ENCODE measurements at regions not wholly inside any gene's neighbourhood (a gene's known extent, or its start where the extent isn't known, plus 50 kb on each side); places are given as distances from the start of the nearest gene placed in this dataset.

GRCh38 chr10:47175181-47176123 is 124.5 kb upstream of the GDF10 start:
- intact Hi-C loops (cut with DNase I; ENCODE audit: low total_unique reads) = no loop called here
- no peak for TF ChIP-seq POLR2A (IDR thresholded peaks at IDR 0.05)
- TF ChIP-seq, protein P1, sequence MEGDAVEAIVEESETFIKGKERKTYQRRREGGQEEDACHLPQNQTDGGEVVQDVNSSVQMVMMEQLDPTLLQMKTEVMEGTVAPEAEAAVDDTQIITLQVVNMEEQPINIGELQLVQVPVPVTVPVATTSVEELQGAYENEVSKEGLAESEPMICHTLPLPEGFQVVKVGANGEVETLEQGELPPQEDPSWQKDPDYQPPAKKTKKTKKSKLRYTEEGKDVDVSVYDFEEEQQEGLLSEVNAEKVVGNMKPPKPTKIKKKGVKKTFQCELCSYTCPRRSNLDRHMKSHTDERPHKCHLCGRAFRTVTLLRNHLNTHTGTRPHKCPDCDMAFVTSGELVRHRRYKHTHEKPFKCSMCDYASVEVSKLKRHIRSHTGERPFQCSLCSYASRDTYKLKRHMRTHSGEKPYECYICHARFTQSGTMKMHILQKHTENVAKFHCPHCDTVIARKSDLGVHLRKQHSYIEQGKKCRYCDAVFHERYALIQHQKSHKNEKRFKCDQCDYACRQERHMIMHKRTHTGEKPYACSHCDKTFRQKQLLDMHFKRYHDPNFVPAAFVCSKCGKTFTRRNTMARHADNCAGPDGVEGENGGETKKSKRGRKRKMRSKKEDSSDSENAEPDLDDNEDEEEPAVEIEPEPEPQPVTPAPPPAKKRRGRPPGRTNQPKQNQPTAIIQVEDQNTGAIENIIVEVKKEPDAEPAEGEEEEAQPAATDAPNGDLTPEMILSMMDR (IDR thresholded peaks at IDR 0.05) = no peak
- no peak overlapping the region for H3K27ac ChIP-seq
- 75 to 78% methylated on average over 15 of the region's 15 CpGs for WGBS, 2 donors
- H3K4me3 ChIP-seq = no peak overlapping the region
- H3K36me3 ChIP-seq (ENCODE audit: low read depth, missing control alignments) = no peaks in the 10 kb centered on the region
- H3K4me1 ChIP-seq = no peaks in the 10 kb centered on the region
- no peak for DNase-seq
- no peaks in the 10 kb centered on the region for H3K27me3 ChIP-seq
- no peaks in the 10 kb centered on the region for H3K9me3 ChIP-seq

- Histone ChIP-seq H3K9me3 (no peaks in the 10 kb centered on the region), H3K4me1 (no peaks in the 10 kb centered on the region), H3K4me3 (no peak overlapping the region), H3K36me3 (ENCODE audit: low read depth, missing control alignments) (no peaks in the 10 kb centered on the region), H3K27me3 (no peaks in the 10 kb centered on the region), H3K27ac (no peak overlapping the region)
- no peak for DNase-seq
- 78 to 85% methylated on average over 12 of the region's 12 CpGs for WGBS, 2 donors
- intact Hi-C loops (cut with DNase I; ENCODE audit: low total_unique reads) = no loop called here
- no peak for TF ChIP-seq POLR2A (IDR thresholded peaks at IDR 0.05)
- TF ChIP-seq, protein P1 (IDR thresholded peaks at IDR 0.05) = no peak
Observed at GRCh38 chr10:47176206-47176902, 123.6 kb upstream of the GDF10 start.

GRCh38 chr10:47176903-47177868 is 122.8 kb upstream of the GDF10 start:
- H3K27me3 ChIP-seq = no peaks in the 10 kb centered on the region
- 87 to 91% methylated on average over 8 of the region's 8 CpGs for WGBS, 2 donors
- no peak overlapping the region for H3K4me3 ChIP-seq
- H3K36me3 ChIP-seq (ENCODE audit: low read depth, missing control alignments) = no peaks in the 10 kb centered on the region
- no peak for TF ChIP-seq POLR2A (IDR thresholded peaks at IDR 0.05)
- TF ChIP-seq, protein P1 (IDR thresholded peaks at IDR 0.05) = no peak
- DNase-seq = no peak
- H3K9me3 ChIP-seq = no peaks in the 10 kb centered on the region
- H3K27ac ChIP-seq = no peak overlapping the region
- intact Hi-C loops (cut with DNase I; ENCODE audit: low total_unique reads) = no loop called here
- H3K4me1 ChIP-seq = no peaks in the 10 kb centered on the region

DNA sequence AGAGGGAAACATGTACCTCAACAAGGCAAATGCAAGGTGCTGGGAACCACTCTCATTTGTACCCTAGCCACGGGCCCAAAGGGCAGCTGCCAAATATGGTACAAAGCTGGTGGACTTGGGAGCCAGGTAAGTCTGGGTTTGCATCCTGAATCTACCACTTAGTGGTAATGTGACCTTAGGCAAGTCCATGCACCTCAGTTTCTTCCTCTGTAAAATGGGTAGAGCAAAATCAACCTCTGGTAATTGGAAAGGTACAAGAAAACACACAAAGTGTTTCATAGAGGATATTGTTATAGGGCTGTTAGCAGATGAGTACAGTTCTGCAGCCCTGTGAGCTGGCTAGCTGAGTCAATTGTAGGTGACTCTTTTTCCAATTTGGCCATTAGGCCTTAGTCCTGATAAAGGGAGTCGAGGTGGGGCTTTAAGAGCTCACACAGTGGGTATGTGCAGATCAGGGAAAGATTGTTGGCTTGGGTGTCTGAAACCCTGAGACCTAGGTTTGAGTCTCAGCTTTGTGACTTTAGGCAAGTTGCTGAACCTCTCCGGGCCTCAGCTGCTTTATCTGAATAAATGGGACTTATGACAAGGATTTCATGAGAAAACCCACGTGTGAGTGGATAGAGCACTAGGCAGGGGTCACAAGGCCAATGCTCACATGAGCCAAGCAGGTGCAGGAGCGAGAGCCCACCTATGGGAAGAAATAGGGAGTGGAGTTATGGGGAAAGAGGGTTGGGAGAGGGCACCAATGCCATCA is 121.3 kb upstream of the GDF10 start:
- intact Hi-C loops (cut with DNase I; ENCODE audit: low total_unique reads) = no loop called here
- Histone ChIP-seq H3K4me3 (no peak overlapping the region), H3K36me3 (ENCODE audit: low read depth, missing control alignments) (no peaks in the 10 kb centered on the region), H3K27me3 (no peaks in the 10 kb centered on the region), H3K9me3 (no peaks in the 10 kb centered on the region), H3K4me1 (no peaks in the 10 kb centered on the region), H3K27ac (no peak overlapping the region)
- no peak for TF ChIP-seq POLR2A (IDR thresholded peaks at IDR 0.05)
- TF ChIP-seq, protein P1 (IDR thresholded peaks at IDR 0.05) = no peak
- 89 to 96% methylated on average over 5 of the region's 5 CpGs for WGBS, 2 donors
- DNase-seq = no peak
